IMR-90 (cell line): ENCODE measurements at regions not wholly inside any gene's neighbourhood (a gene's known extent, or its start where the extent isn't known, plus 50 kb on each side); places are given as distances from the start of the nearest gene placed in this dataset.

Experiments used
- ATAC-seq: fragments of 200-7000 bp; cut with Tn5 transposase; 2 replicates; pipeline ENCODE4 v1.9.1; 2020; ENCODE audit warnings: low read depth, mild to moderate bottlenecking, moderate library complexity
- BruUV-seq: library from RNA; stranded (reverse); fragments of 400-500 nt; replicated peaks from 2 replicates; lab custom pipeline; 2021; lab: Mats Ljungman, UMichigan
- CTCF ChIA-PET: fragments of 300-600 bp; formaldehyde crosslinking; extraction: SDS; loops from one replicate; lab custom pipeline; 2021; ENCODE audit warnings: antibody characterized with exemption; lab: Yijun Ruan, JAX
- POLR2A ChIA-PET: fragments of 300-600 bp; sonication (Branson Sonifier 250); formaldehyde crosslinking; loops from one replicate; lab custom pipeline; 2022; ENCODE audit warnings: antibody characterized with exemption; ENCODE audit not compliant: unreplicated experiment; lab: Charles Lee
- DNase-seq: peaks from one replicate; pipeline ENCODE4 v3.0.0; 2013
- H2AFZ ChIP-seq: replicated peaks from 2 replicates; pipeline ENCODE3; 2013; ENCODE audit warnings: low read length, mild to moderate bottlenecking; ENCODE audit not compliant: poor library complexity
- H2AK5ac ChIP-seq: 2 replicates; pipeline ENCODE4 v1.6.1; 2013; ENCODE audit warnings: low read depth, low read length, inconsistent platforms
- H2AK9ac ChIP-seq: replicated peaks from 2 replicates; pipeline ENCODE3; 2013; ENCODE audit warnings: mild to moderate bottlenecking, low read depth, low read length, moderate library complexity; ENCODE audit not compliant: poor library complexity
- H2BK120ac ChIP-seq: 2 replicates; pipeline ENCODE4 v1.6.1; 2013; ENCODE audit warnings: low read depth, low read length, inconsistent platforms
- H2BK15ac ChIP-seq: 3 replicates; pipeline ENCODE4 v1.6.1; 2013; ENCODE audit warnings: low read depth, low read length, inconsistent platforms
- H2BK20ac ChIP-seq: 2 replicates; pipeline ENCODE4 v1.6.1; 2013; ENCODE audit warnings: low read depth, mild to moderate bottlenecking, inconsistent platforms, low read length, moderate library complexity
- H2BK5ac ChIP-seq: 2 replicates; pipeline ENCODE4 v1.6.1; 2013; ENCODE audit warnings: mild to moderate bottlenecking, low read depth, low read length, inconsistent platforms; ENCODE audit not compliant: poor library complexity, severe bottlenecking
- H3K14ac ChIP-seq: replicated peaks from 2 replicates; pipeline ENCODE4 v1.6.1; 2013; ENCODE audit warnings: low read depth, low read length, inconsistent platforms
- H3K18ac ChIP-seq: 2 replicates; pipeline ENCODE4 v1.6.1; 2013; ENCODE audit warnings: low read depth, low read length, control low read depth
- H3K23ac ChIP-seq: 2 replicates; pipeline ENCODE4 v1.6.1; 2013; ENCODE audit warnings: low read depth, low read length, inconsistent platforms
- H3K27ac ChIP-seq: 2 replicates; pipeline ENCODE4 v1.5.1; 2013; ENCODE audit warnings: mild to moderate bottlenecking, control low read depth, low read length; ENCODE audit not compliant: insufficient read depth
- H3K27me3 ChIP-seq: 2 replicates; pipeline ENCODE4 v1.6.1; 2013; ENCODE audit warnings: low read length; ENCODE audit not compliant: control insufficient read depth, insufficient read depth
- H3K36me3 ChIP-seq: 2 replicates; pipeline ENCODE4 v1.6.1; 2013; ENCODE audit warnings: low read length, mixed read lengths; ENCODE audit not compliant: control insufficient read depth, insufficient read depth
- H3K4ac ChIP-seq: 2 replicates; pipeline ENCODE4 v1.6.1; 2013; ENCODE audit warnings: low read depth, low read length, inconsistent platforms
- H3K4me1 ChIP-seq: 2 replicates; pipeline ENCODE4 v1.6.1; 2013; ENCODE audit warnings: low read length, mixed read lengths; ENCODE audit not compliant: control insufficient read depth, insufficient read depth
- H3K4me2 ChIP-seq: 2 replicates; pipeline ENCODE4 v1.6.1; 2013; ENCODE audit warnings: low read depth, mild to moderate bottlenecking, control low read depth, low read length, moderate library complexity
- H3K4me3 ChIP-seq: 2 replicates; pipeline ENCODE4 v1.5.1; 2013; ENCODE audit warnings: low read depth, mild to moderate bottlenecking, control low read depth, low read length, moderate library complexity; ENCODE audit not compliant: insufficient read depth
- H3K56ac ChIP-seq: 2 replicates; pipeline ENCODE4 v1.6.1; 2013; ENCODE audit warnings: low read length, inconsistent platforms; ENCODE audit not compliant: insufficient read depth; ENCODE audit errors: extremely low read depth
- H3K79me1 ChIP-seq, 2 experiments: 2 replicates each; pipeline ENCODE4 v1.6.1; 2013; ENCODE audit warnings: low read length in 2 of 2, inconsistent platforms in 1 of 2, low read depth in 1 of 2
- H3K9ac ChIP-seq: 2 replicates; pipeline ENCODE4 v1.6.1; 2013; ENCODE audit warnings: low read depth, low read length, control low read depth
- H3K9me1 ChIP-seq: 2 replicates; pipeline ENCODE4 v1.6.1; 2013; ENCODE audit warnings: low read length, inconsistent platforms; ENCODE audit not compliant: insufficient read depth
- H3K9me3 ChIP-seq: 2 replicates; pipeline ENCODE4 v1.6.1; 2013; ENCODE audit warnings: low read length; ENCODE audit not compliant: control insufficient read depth, insufficient read depth
- H4K20me1 ChIP-seq: 2 replicates; pipeline ENCODE4 v1.6.1; 2013; ENCODE audit warnings: low read length, inconsistent platforms; ENCODE audit not compliant: insufficient read depth
- H4K5ac ChIP-seq: 2 replicates; pipeline ENCODE4 v1.6.1; 2013; ENCODE audit warnings: mild to moderate bottlenecking, low read depth, low read length, control low read depth
- H4K8ac ChIP-seq, 2 experiments: 2 replicates each; pipeline ENCODE4 v1.6.1; 2013; ENCODE audit warnings: low read depth in 2 of 2, low read length in 2 of 2, control low read depth in 1 of 2, inconsistent platforms in 1 of 2
- H4K91ac ChIP-seq: 2 replicates; pipeline ENCODE4 v1.6.1; 2013; ENCODE audit warnings: low read depth, low read length, inconsistent platforms; ENCODE audit not compliant: insufficient read depth
- CEBPB ChIP-seq: IDR thresholded peaks from 2 replicates; pipeline ENCODE4 v1.6.1; 2012; ENCODE audit warnings: low read depth, low read length, improper control_type of control experiment
- FOS ChIP-seq: fragments of 150-350 bp; IDR thresholded peaks from 2 replicates; pipeline ENCODE4 v1.6.1; 2016; ENCODE audit warnings: low read depth, low read length
- MAFK ChIP-seq: IDR thresholded peaks from 2 replicates; pipeline ENCODE4 v1.6.1; 2012; ENCODE audit warnings: low read depth, low read length, improper control_type of control experiment
- MXI1 ChIP-seq: IDR thresholded peaks from 2 replicates; pipeline ENCODE4 v1.6.1; 2012; ENCODE audit warnings: low read depth, mild to moderate bottlenecking, low read length, moderate library complexity, borderline replicate concordance
- NFE2L2 ChIP-seq: fragments of 150-350 bp; IDR thresholded peaks from 2 replicates; pipeline ENCODE4 v1.6.1; 2016; ENCODE audit warnings: low read depth, mild to moderate bottlenecking, low read length
- POLR2A ChIP-seq: IDR thresholded peaks from 2 replicates; pipeline ENCODE4 v1.6.1; 2012; ENCODE audit warnings: mild to moderate bottlenecking, low read depth, low read length
- RFX5 ChIP-seq: IDR thresholded peaks from 2 replicates; pipeline ENCODE4 v1.8.0; 2012; ENCODE audit warnings: low read depth, mild to moderate bottlenecking, low read length, moderate library complexity
- SMC3 ChIP-seq: fragments of 150-350 bp; IDR thresholded peaks from 2 replicates; pipeline ENCODE4 v1.6.1; 2016; ENCODE audit warnings: low read depth, mild to moderate bottlenecking, antibody characterized with exemption, low read length, moderate library complexity
- USF2 ChIP-seq: fragments of 150-350 bp; IDR thresholded peaks from 2 replicates; pipeline ENCODE4 v1.6.1; 2017; ENCODE audit warnings: mild to moderate bottlenecking, antibody characterized with exemption, low read length, low read depth
- WGBS, 2 experiments: methylation state at CpG; one replicate each; pipeline versions ENCODE4 v1.1.5 to v1.1.7; 2013; ENCODE audit warnings: missing lambda C conversion rate in 2 of 2; ENCODE audit not compliant: insufficient read length in 1 of 2; ENCODE audit errors: extremely low coverage in 2 of 2; 5-methylcytosine and 5-hydroxymethylcytosine counted together
- dilution Hi-C: fragments of 300-500 bp; cut with HindIII; formaldehyde crosslinking; loops from one replicate; pipeline ENCODE4 v1.14.3; 2018; ENCODE audit warnings: low sequenced_read_pairs; ENCODE audit not compliant: unreplicated experiment
- in situ Hi-C: fragments of 300-500 bp; cut with MboI; formaldehyde crosslinking; loops from 3 replicates; pipeline ENCODE4 v1.14.3; 2019; ENCODE audit warnings: low sequenced_read_pairs, inconsistent platforms, mixed read lengths
- intact Hi-C: fragments of 100-400 bp; cut with micrococcal nuclease; formaldehyde crosslinking; loops from 2 replicates; pipeline ENCODE4 v1.10.0; 2022

DNA sequence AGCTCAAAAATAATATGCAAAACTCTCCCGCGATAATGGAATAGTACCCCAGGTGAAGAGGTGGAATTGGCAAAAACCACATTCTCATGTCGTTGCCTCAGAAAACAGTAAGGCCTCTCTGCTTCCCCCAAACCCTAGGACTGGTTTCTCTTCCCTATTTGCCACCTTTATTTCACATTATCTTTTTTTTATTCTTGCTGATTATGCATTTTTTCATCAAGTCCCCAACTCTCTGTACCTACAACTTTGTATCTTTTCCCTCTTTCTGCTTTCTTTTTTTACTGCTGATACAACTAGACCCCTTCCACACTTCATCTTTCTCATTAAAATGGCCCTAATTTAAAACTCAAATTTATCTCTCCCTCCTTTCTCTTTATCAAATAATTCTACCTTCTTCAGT is 1472.2 kb downstream of the SUCLG1 start:
- Histone ChIP-seq H4K8ac (no peak overlapping the region), H3K23ac (no peak overlapping the region), H3K56ac (no peak overlapping the region), H4K91ac (no peak overlapping the region), H3K9me3 (no peaks in the 10 kb centered on the region; the same call in 1 of the 2 replicates), H2BK5ac (no peak overlapping the region), H4K20me1 (no peaks in the 10 kb centered on the region), H3K14ac (no peak overlapping the region), H2BK15ac (no peak overlapping the region), H3K36me3 (no peaks in the 10 kb centered on the region), H4K5ac (no peak overlapping the region), H3K27me3 (no peaks in the 10 kb centered on the region), H2BK120ac (no peak overlapping the region), H2AFZ (no peak overlapping the region), H2AK9ac (no peak overlapping the region), H3K4ac (no peak overlapping the region), H3K4me2 (no peak overlapping the region), H3K9ac (no peak overlapping the region), H3K4me3 (no peak overlapping the region), H2BK20ac (no peak overlapping the region), H3K18ac (no peak overlapping the region), H2AK5ac (no peak overlapping the region), H3K27ac (no peak overlapping the region), H3K9me1 (no peaks in the 10 kb centered on the region), H3K79me1 (no peaks in the 10 kb centered on the region), H3K4me1 (no peaks in the 10 kb centered on the region)
- in situ Hi-C loops (no loop called here), dilution Hi-C loops (no loop called here), intact Hi-C loops (no loop called here)
- no peak for DNase-seq
- TF ChIP-seq POLR2A (no peak), FOS (no peak), SMC3 (no peak), USF2 (no peak), CEBPB (no peak), MAFK (peak; percentile 88), RFX5 (no peak), NFE2L2 (no peak), MXI1 (no peak)
- no CpG with 5 or more reads among the region's 3 CpGs for WGBS, 2 experiments
- BruUV-seq: no TSS peak
- POLR2A ChIA-PET: no interaction called here
- CTCF ChIA-PET: no interaction called here
- no peak for ATAC-seq
